22Rv1 (cell line): ENCODE measurements at regions not wholly inside any gene's neighbourhood (a gene's known extent, or its start where the extent isn't known, plus 50 kb on each side); places are given as distances from the start of the nearest gene placed in this dataset.
"Not testable (repeated sequence)": the region's sequence is repeated elsewhere in the genome, so short reads cannot be mapped to it uniquely, and the experiment has no call there.

Experiments
- CTCF ChIP-seq: fragments of 450-650 bp; IDR thresholded peaks from 2 replicates; pipeline ENCODE4 v1.5.1; 2017; ENCODE audit warnings: mild to moderate bottlenecking
- ZFX ChIP-seq: fragments of 450-650 bp; IDR thresholded peaks from 2 replicates; pipeline ENCODE4 v1.6.1; 2017; ENCODE audit warnings: antibody characterized with exemption, borderline replicate concordance

GRCh38 chr13:54267253-54267668 is 1238.6 kb downstream of the OLFM4 start:
- TF ChIP-seq CTCF, ZFX: not testable (repeated sequence)
